Stimulated activated naive B cell treated with anti-CD40 and anti-IgM and Interleukin-4, amounts not matched to agents 10 μg/mL and 1 μg/mL and 100 μg/mL, for 72 hours (primary cell): ENCODE measurements at regions not wholly inside any gene's neighbourhood (a gene's known extent, or its start where the extent isn't known, plus 50 kb on each side); places are given as distances from the start of the nearest gene placed in this dataset.

Source experiments
- ATAC-seq, 2 donors: fragments of 150-1000 bp; cut with Tn5 transposase; replicated peaks; 2 replicates each; pipeline ENCODE4 v1.10.0; 2021; ENCODE audit warnings: moderate library complexity in 1 of 2
- DNase-seq: peaks from one replicate; pipeline ENCODE4 v3.0.0; 2021
- H3K27ac Mint-ChIP-seq: one replicate; pipeline ENCODE4 v1.8.0; 2022; ENCODE audit warnings: mild to moderate bottlenecking, mixed read lengths
- H3K27me3 Mint-ChIP-seq, 2 donors: one replicate each; pipeline ENCODE4 v1.8.0; 2022; ENCODE audit warnings: mixed read lengths in 2 of 2
- H3K36me3 Mint-ChIP-seq, 2 donors: one replicate each; pipeline ENCODE4 v1.8.0; 2022; ENCODE audit warnings: mixed read lengths in 2 of 2, mild to moderate bottlenecking in 1 of 2
- H3K4me1 Mint-ChIP-seq, 2 donors: one replicate each; pipeline ENCODE4 v1.8.0; 2022; ENCODE audit warnings: mixed read lengths in 2 of 2, mild to moderate bottlenecking in 1 of 2
- H3K4me3 Mint-ChIP-seq, 2 donors: one replicate each; pipeline ENCODE4 v1.8.0; 2022; ENCODE audit warnings: mild to moderate bottlenecking in 2 of 2, mixed read lengths in 2 of 2, moderate library complexity in 1 of 2
- H3K9me3 Mint-ChIP-seq, 2 donors: one replicate each; pipeline ENCODE4 v1.8.0; 2022; ENCODE audit warnings: mixed read lengths in 2 of 2, mild to moderate bottlenecking in 1 of 2

GRCh38 chr15:88707771-88708654, 69.2 kb downstream of the ISG20 start:
- DNase-seq (no peak), ATAC-seq (no peak)
- Mint-ChIP-seq H3K4me1 (peaks cover 10 to 19% of the 10 kb centered on the region in 2 donors), H3K9me3 (no peaks in the 10 kb centered on the region), H3K27me3 (peaks cover 12 to 30% of the 10 kb centered on the region in 2 donors), H3K4me3 (no peak overlapping the region), H3K36me3 (peaks cover 0 to 2% of the 10 kb centered on the region in 2 donors), H3K27ac (no peak overlapping the region)

- H3K36me3 Mint-ChIP-seq, result peaks cover 0 to 2% of the 10 kb centered on the region in 2 donors
- H3K27ac Mint-ChIP-seq, result no peak overlapping the region
- no peak overlapping the region for H3K4me3 Mint-ChIP-seq
- H3K27me3 Mint-ChIP-seq, result peaks cover 12 to 35% of the 10 kb centered on the region in 2 donors
- peaks cover 10 to 19% of the 10 kb centered on the region in 2 donors for H3K4me1 Mint-ChIP-seq
- no peaks in the 10 kb centered on the region for H3K9me3 Mint-ChIP-seq
- DNase-seq, result no peak
- no peak for ATAC-seq
Measured at GRCh38 chr15:88708655-88709054, 69.8 kb downstream of the ISG20 start.

GRCh38 chr15:88710027-88710715, 71.4 kb downstream of the ISG20 start:
- ATAC-seq, result no peak
- Mint-ChIP-seq H3K4me1 (peaks cover 9 to 12% of the 10 kb centered on the region in 2 donors), H3K9me3 (no peaks in the 10 kb centered on the region), H3K4me3 (no peak overlapping the region), H3K36me3 (peaks cover 0 to 2% of the 10 kb centered on the region in 2 donors), H3K27me3 (peaks cover 12 to 35% of the 10 kb centered on the region in 2 donors), H3K27ac (no peak overlapping the region)
- DNase-seq, result no peak

- Mint-ChIP-seq H3K36me3 (peaks cover 0 to 2% of the 10 kb centered on the region in 2 donors), H3K4me1 (peaks cover 0 to 2% of the 10 kb centered on the region in 2 donors), H3K27ac (no peak overlapping the region), H3K4me3 (no peak overlapping the region), H3K9me3 (no peaks in the 10 kb centered on the region), H3K27me3 (peaks cover 0 to 27% of the 10 kb centered on the region in 2 donors)
- no peak for ATAC-seq
- no peak for DNase-seq
Measured at GRCh38 chr15:88711806-88712205, 73.0 kb downstream of the ISG20 start.

GRCh38 chr15:88714782-88715372, 76.1 kb downstream of the ISG20 start:
- H3K27ac Mint-ChIP-seq, result no peak overlapping the region
- H3K9me3 Mint-ChIP-seq, result no peaks in the 10 kb centered on the region
- H3K36me3 Mint-ChIP-seq, result no peaks in the 10 kb centered on the region
- H3K27me3 Mint-ChIP-seq, result peaks cover 0 to 15% of the 10 kb centered on the region in 2 donors
- no peak overlapping the region for H3K4me3 Mint-ChIP-seq
- H3K4me1 Mint-ChIP-seq, result peaks cover 16 to 17% of the 10 kb centered on the region in 2 donors
- ATAC-seq (no peak), DNase-seq (no peak)

- H3K27ac Mint-ChIP-seq, result no peak overlapping the region
- no peak for ATAC-seq
- peaks cover 0 to 5% of the 10 kb centered on the region in 2 donors for H3K27me3 Mint-ChIP-seq
- H3K4me1 Mint-ChIP-seq, result peaks cover 22 to 32% of the 10 kb centered on the region in 2 donors
- no peak overlapping the region for H3K4me3 Mint-ChIP-seq
- H3K9me3 Mint-ChIP-seq, result no peaks in the 10 kb centered on the region
- no peaks in the 10 kb centered on the region for H3K36me3 Mint-ChIP-seq
- DNase-seq, result no peak
Measured at GRCh38 chr15:88716543-88717381, 77.9 kb downstream of the ISG20 start.

GRCh38 chr15:88717382-88718031, 78.7 kb downstream of the ISG20 start:
- H3K27ac Mint-ChIP-seq, result peak overlapping the region; percentile 4
- no peaks in the 10 kb centered on the region for H3K9me3 Mint-ChIP-seq
- no peaks in the 10 kb centered on the region for H3K36me3 Mint-ChIP-seq
- peaks cover 0 to 5% of the 10 kb centered on the region in 2 donors for H3K27me3 Mint-ChIP-seq
- DNase-seq (no peak), ATAC-seq (no peak)
- peaks cover 22 to 33% of the 10 kb centered on the region in 2 donors for H3K4me1 Mint-ChIP-seq
- H3K4me3 Mint-ChIP-seq, result no peak overlapping the region

- Mint-ChIP-seq H3K36me3 (no peaks in the 10 kb centered on the region), H3K27me3 (no peaks in the 10 kb centered on the region), H3K4me1 (peaks cover 22 to 33% of the 10 kb centered on the region in 2 donors), H3K9me3 (peaks cover 0 to 4% of the 10 kb centered on the region in 2 donors), H3K27ac (no peak overlapping the region), H3K4me3 (no peak overlapping the region)
- no peak for ATAC-seq
- DNase-seq, result no peak
Measured at GRCh38 chr15:88718731-88719130, 79.9 kb downstream of the ISG20 start.

GRCh38 chr15:88719654-88720053, 80.8 kb downstream of the ISG20 start:
- no peak overlapping the region for H3K4me3 Mint-ChIP-seq
- peak; percentile 78 to 79 for ATAC-seq
- no peaks in the 10 kb centered on the region for H3K36me3 Mint-ChIP-seq
- H3K4me1 Mint-ChIP-seq, result peaks cover 23 to 34% of the 10 kb centered on the region in 2 donors
- DNase-seq, result no peak
- H3K27me3 Mint-ChIP-seq, result no peaks in the 10 kb centered on the region
- H3K9me3 Mint-ChIP-seq, result peaks cover 0 to 4% of the 10 kb centered on the region in 2 donors
- no peak overlapping the region for H3K27ac Mint-ChIP-seq

- Mint-ChIP-seq H3K27me3 (no peaks in the 10 kb centered on the region), H3K9me3 (peaks cover 5 to 8% of the 10 kb centered on the region in 2 donors), H3K4me1 (peaks cover 31 to 58% of the 10 kb centered on the region in 2 donors), H3K27ac (peak overlapping the region; percentile 83), H3K36me3 (no peaks in the 10 kb centered on the region), H3K4me3 (peak overlapping the region; percentile 15 to 22)
- peak; percentile 81 to 84 for ATAC-seq
- peak; percentile 19 for DNase-seq
Measured at GRCh38 chr15:88725305-88726210, 77.7 kb upstream of the ACAN start.

- no peak overlapping the region for H3K27ac Mint-ChIP-seq
- no peaks in the 10 kb centered on the region for H3K36me3 Mint-ChIP-seq
- H3K4me3 Mint-ChIP-seq, result no peak overlapping the region
- H3K27me3 Mint-ChIP-seq, result no peaks in the 10 kb centered on the region
- peaks cover 29 to 48% of the 10 kb centered on the region in 2 donors for H3K4me1 Mint-ChIP-seq
- peaks cover 5 to 8% of the 10 kb centered on the region in 2 donors for H3K9me3 Mint-ChIP-seq
- no peak for ATAC-seq
- no peak for DNase-seq
Measured at GRCh38 chr15:88727439-88727838, 75.8 kb upstream of the ACAN start.

GRCh38 chr15:88729581-88729980, 73.7 kb upstream of the ACAN start:
- H3K36me3 Mint-ChIP-seq, result no peaks in the 10 kb centered on the region
- DNase-seq, result no peak
- peaks cover 29 to 48% of the 10 kb centered on the region in 2 donors for H3K4me1 Mint-ChIP-seq
- H3K4me3 Mint-ChIP-seq, result no peak overlapping the region
- H3K27me3 Mint-ChIP-seq, result no peaks in the 10 kb centered on the region
- H3K9me3 Mint-ChIP-seq, result peaks cover 4 to 5% of the 10 kb centered on the region in 2 donors
- no peak for ATAC-seq
- H3K27ac Mint-ChIP-seq, result no peak overlapping the region
